OCI-LY1 (cell line): ENCODE measurements at regions not wholly inside any gene's neighbourhood (a gene's known extent, or its start where the extent isn't known, plus 50 kb on each side); places are given as distances from the start of the nearest gene placed in this dataset.
"Not testable (repeated sequence)": the region's sequence is repeated elsewhere in the genome, so short reads cannot be mapped to it uniquely, and the experiment has no call there.

Experiments
- H2AFZ ChIP-seq: fragments of 200-600 bp; sonication (generic), shearing (Covaris generic); 2 replicates; pipeline ENCODE4 v1.6.0; 2014; ENCODE audit warnings: antibody characterized with exemption, mild to moderate bottlenecking, low read length
- H3F3A ChIP-seq: fragments of 200-600 bp; sonication (generic), shearing (Covaris generic); 2 replicates; pipeline ENCODE4 v1.6.0; 2014; ENCODE audit warnings: mild to moderate bottlenecking, antibody characterized with exemption, low read length, moderate library complexity; ENCODE audit not compliant: insufficient read depth
- H3K27ac ChIP-seq: fragments of 200-600 bp; sonication (generic); 2 replicates; pipeline ENCODE4 v1.5.1; 2014; ENCODE audit warnings: low read length, mixed run types, mild to moderate bottlenecking, low read depth; ENCODE audit not compliant: poor library complexity, severe bottlenecking
- H3K27me3 ChIP-seq: fragments of 200-600 bp; sonication (generic); 2 replicates; pipeline ENCODE4 v1.6.0; 2014; ENCODE audit warnings: antibody characterized with exemption, mild to moderate bottlenecking, low read length, moderate library complexity; ENCODE audit not compliant: insufficient read depth
- H3K36me3 ChIP-seq: fragments of 200-600 bp; sonication (generic); 2 replicates; pipeline ENCODE4 v1.6.1; 2014; ENCODE audit warnings: mild to moderate bottlenecking, antibody characterized with exemption, low read length, moderate library complexity, mixed read lengths; ENCODE audit not compliant: insufficient read depth
- H3K4me1 ChIP-seq: fragments of 200-600 bp; sonication (generic); 2 replicates; pipeline ENCODE4 v1.5.1; 2014; ENCODE audit warnings: mild to moderate bottlenecking, low read length, moderate library complexity; ENCODE audit not compliant: insufficient read depth, severe bottlenecking
- H3K4me2 ChIP-seq: fragments of 200-600 bp; sonication (generic), shearing (Covaris generic); 2 replicates; pipeline ENCODE4 v1.6.1; 2014; ENCODE audit warnings: low read length
- H3K4me3 ChIP-seq: fragments of 200-600 bp; sonication (generic); 2 replicates; pipeline ENCODE4 v1.5.1; 2014; ENCODE audit warnings: low read length, low read depth, mild to moderate bottlenecking, mixed read lengths; ENCODE audit not compliant: poor library complexity, severe bottlenecking
- H3K79me2 ChIP-seq: fragments of 200-600 bp; shearing (Covaris generic); 2 replicates; pipeline ENCODE4 v1.6.1; 2016; ENCODE audit warnings: mixed run types, low read length, mixed read lengths; ENCODE audit not compliant: insufficient read depth
- H3K9ac ChIP-seq: fragments of 200-600 bp; sonication (generic), shearing (Covaris generic); 2 replicates; pipeline ENCODE4 v1.6.1; 2014; ENCODE audit warnings: mild to moderate bottlenecking, low read length, mixed read lengths
- H3K9me2 ChIP-seq: fragments of 200-600 bp; sonication (generic), shearing (Covaris generic); 2 replicates; pipeline ENCODE4 v1.6.1; 2014; ENCODE audit warnings: low read depth, mild to moderate bottlenecking, low read length, mixed read lengths
- H3K9me3 ChIP-seq: fragments of 200-600 bp; shearing (Covaris generic); 2 replicates; pipeline ENCODE4 v1.6.1; 2014; ENCODE audit warnings: low read length, mixed read lengths
- H4K20me1 ChIP-seq: fragments of 200-600 bp; sonication (generic), shearing (Covaris generic); 2 replicates; pipeline ENCODE4 v1.6.0; 2016; ENCODE audit warnings: mild to moderate bottlenecking, low read length; ENCODE audit not compliant: insufficient read depth
- EZH2 ChIP-seq: fragments of 200-600 bp; sonication (generic), shearing (Covaris generic); IDR thresholded peaks from 2 replicates; pipeline ENCODE4 v1.8.0; 2017; ENCODE audit warnings: borderline replicate concordance, mixed run types, mild to moderate bottlenecking, antibody characterized with exemption, low read length, moderate library complexity, mixed read lengths
- TF ChIP-seq, protein P1 (sequence below): fragments of 200-600 bp; sonication (generic), shearing (Covaris generic); IDR thresholded peaks from 2 replicates; pipeline ENCODE4 v1.5.1; 2017; ENCODE audit warnings: mild to moderate bottlenecking, antibody characterized with exemption, low read length, moderate library complexity, mixed read lengths

DNA sequence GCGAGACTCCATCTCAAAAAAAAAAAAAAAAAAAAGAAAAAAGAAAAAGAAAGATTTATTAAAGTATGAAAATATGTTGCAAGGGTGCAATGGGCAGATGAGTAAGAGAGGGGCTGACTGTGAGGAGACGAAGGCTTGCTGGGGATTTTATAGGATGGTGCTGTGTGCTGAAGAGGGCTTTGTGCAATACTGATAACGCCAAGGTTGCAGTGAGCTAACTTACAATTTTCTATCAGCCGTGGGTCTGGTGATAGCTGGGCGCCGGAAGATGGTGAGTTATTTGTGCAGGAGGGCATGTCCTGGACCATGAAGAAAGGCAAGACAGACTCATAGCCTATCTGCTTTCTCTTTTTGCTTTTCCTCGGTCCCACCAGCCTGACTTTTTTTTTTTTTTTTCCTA is 281.1 kb downstream of the MAP2K6 start:
- Histone ChIP-seq H3K9me3 (peaks cover 8% of the 10 kb centered on the region; the same call in 1 of the 2 replicates), H3K79me2 (no peaks in the 10 kb centered on the region), H3K36me3 (no peaks in the 10 kb centered on the region), H3K9ac (no peak overlapping the region), H3K4me1 (no peaks in the 10 kb centered on the region), H3K4me3 (no peak overlapping the region), H3K4me2 (no peak overlapping the region), H4K20me1 (no peaks in the 10 kb centered on the region), H3K9me2 (no peaks in the 10 kb centered on the region), H3F3A (no peaks in the 10 kb centered on the region), H3K27ac (no peak overlapping the region), H2AFZ (no peak overlapping the region), H3K27me3 (no peaks in the 10 kb centered on the region)
- no peak for TF ChIP-seq EZH2

DNA sequence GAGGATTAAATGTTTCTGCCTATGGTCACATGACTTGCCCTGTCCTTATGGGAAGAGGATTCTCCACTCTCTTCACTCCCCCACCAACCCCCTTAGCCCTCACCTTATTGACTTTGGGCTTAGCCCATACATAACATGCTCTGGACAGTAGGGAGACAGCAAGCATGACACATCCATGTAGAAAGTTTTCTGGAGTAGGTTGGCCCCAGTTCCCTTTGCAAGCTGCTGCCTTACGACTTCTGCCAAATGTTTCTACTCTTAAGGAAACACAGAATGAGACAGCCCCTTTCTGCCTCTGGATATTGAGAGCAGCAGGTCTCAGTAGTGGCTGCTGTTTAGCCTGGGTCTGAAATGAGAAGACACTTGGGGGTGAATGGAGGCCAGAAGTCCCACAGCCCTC is 282.2 kb downstream of the MAP2K6 start:
- TF ChIP-seq, protein P1, sequence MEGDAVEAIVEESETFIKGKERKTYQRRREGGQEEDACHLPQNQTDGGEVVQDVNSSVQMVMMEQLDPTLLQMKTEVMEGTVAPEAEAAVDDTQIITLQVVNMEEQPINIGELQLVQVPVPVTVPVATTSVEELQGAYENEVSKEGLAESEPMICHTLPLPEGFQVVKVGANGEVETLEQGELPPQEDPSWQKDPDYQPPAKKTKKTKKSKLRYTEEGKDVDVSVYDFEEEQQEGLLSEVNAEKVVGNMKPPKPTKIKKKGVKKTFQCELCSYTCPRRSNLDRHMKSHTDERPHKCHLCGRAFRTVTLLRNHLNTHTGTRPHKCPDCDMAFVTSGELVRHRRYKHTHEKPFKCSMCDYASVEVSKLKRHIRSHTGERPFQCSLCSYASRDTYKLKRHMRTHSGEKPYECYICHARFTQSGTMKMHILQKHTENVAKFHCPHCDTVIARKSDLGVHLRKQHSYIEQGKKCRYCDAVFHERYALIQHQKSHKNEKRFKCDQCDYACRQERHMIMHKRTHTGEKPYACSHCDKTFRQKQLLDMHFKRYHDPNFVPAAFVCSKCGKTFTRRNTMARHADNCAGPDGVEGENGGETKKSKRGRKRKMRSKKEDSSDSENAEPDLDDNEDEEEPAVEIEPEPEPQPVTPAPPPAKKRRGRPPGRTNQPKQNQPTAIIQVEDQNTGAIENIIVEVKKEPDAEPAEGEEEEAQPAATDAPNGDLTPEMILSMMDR, result no peak
- no peak for TF ChIP-seq EZH2
- H3K4me2 ChIP-seq, result no peak overlapping the region
- no peak overlapping the region for H3K9ac ChIP-seq
- no peak overlapping the region for H3K27ac ChIP-seq
- H3K9me3 ChIP-seq, result peaks cover 8% of the 10 kb centered on the region; the same call in 1 of the 2 replicates
- H4K20me1 ChIP-seq, result no peaks in the 10 kb centered on the region
- H3K9me2 ChIP-seq, result no peaks in the 10 kb centered on the region
- no peaks in the 10 kb centered on the region for H3K79me2 ChIP-seq
- no peaks in the 10 kb centered on the region for H3K27me3 ChIP-seq
- H3K4me1 ChIP-seq, result no peaks in the 10 kb centered on the region
- no peaks in the 10 kb centered on the region for H3F3A ChIP-seq
- no peak overlapping the region for H3K4me3 ChIP-seq
- no peak overlapping the region for H2AFZ ChIP-seq
- no peaks in the 10 kb centered on the region for H3K36me3 ChIP-seq

GRCh38 chr17:69698352-69698751 is 283.9 kb downstream of the MAP2K6 start:
- H3K9me2 ChIP-seq, H3K9ac ChIP-seq, H4K20me1 ChIP-seq, H3F3A ChIP-seq, H3K79me2 ChIP-seq, H3K4me1 ChIP-seq, H3K4me2 ChIP-seq, H3K9me3 ChIP-seq, H3K4me3 ChIP-seq, H3K27ac ChIP-seq, H3K27me3 ChIP-seq, H2AFZ ChIP-seq, H3K36me3 ChIP-seq: not testable (repeated sequence)

GRCh38 chr17:69702078-69702477 is 287.6 kb downstream of the MAP2K6 start:
- TF ChIP-seq, protein P1, result no peak
- TF ChIP-seq EZH2, result no peak
- Histone ChIP-seq H3K27ac (no peak overlapping the region), H3K4me1 (no peaks in the 10 kb centered on the region), H3K79me2 (no peaks in the 10 kb centered on the region), H3K9me3 (0 out of 2 replicates have a peak, but pooled peaks cover 3% of the 10 kb centered on the region), H4K20me1 (no peaks in the 10 kb centered on the region), H3K9ac (no peak overlapping the region), H3K9me2 (no peaks in the 10 kb centered on the region), H2AFZ (no peak overlapping the region), H3K36me3 (no peaks in the 10 kb centered on the region), H3K4me2 (no peak overlapping the region), H3K4me3 (no peak overlapping the region), H3F3A (no peaks in the 10 kb centered on the region), H3K27me3 (no peaks in the 10 kb centered on the region)
